GM18505 (cell line): ENCODE measurements at regions not wholly inside any gene's neighbourhood (a gene's known extent, or its start where the extent isn't known, plus 50 kb on each side); places are given as distances from the start of the nearest gene placed in this dataset.

ENCODE experiments used
- ATAC-seq: cut with Tn5 transposase; IDR thresholded peaks from one replicate; pipeline ENCODE4 v1.9.1; 2021; ENCODE audit not compliant: unreplicated experiment
- POLR2A ChIP-seq: IDR thresholded peaks from 4 replicates; pipeline ENCODE4 v1.6.1; 2011; ENCODE audit warnings: borderline replicate concordance; ENCODE audit not compliant: insufficient read depth, insufficient read length; ENCODE audit errors: extremely low read depth

GRCh38 chr21:26784974-26785373 is 60.2 kb downstream of the ADAMTS1 start:
- TF ChIP-seq POLR2A = no peak
- ATAC-seq = no peak

DNA sequence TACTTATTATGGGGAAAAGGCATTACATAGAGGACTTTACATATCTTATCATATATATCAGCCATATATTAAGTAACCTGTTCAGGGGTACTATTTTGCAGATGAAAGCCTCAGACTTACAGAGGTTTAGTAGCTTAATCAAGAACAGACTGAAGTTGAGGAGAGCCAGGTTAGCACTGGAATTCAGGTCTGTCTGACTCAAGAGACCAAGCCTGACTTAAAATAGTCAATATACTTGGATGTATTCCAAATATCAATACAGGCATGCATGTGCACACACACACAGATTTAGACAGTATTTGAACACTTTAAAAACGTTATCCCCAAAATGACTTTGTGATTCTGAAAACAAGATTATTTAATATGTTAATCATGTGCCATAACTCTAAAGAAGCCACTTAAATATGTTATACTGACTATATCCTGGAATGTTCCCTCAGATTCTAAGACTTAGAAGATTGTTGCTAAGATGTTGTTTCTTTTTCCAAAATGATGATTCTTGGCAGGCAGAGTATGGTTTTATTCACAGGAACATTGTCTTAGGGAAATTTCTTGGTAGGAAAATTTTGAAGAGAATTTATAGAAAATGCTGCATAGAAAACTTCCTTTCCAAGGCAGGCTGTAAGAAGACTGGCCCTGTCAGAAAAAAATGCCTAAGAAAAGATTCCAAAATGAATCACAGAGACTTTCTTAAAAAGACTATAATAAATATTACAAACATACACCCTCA is 61.6 kb downstream of the ADAMTS1 start:
- ATAC-seq = no peak
- no peak for TF ChIP-seq POLR2A

- TF ChIP-seq POLR2A = no peak
These were observed 62.5 kb downstream of the ADAMTS1 start for GRCh38 chr21:26782747-26783146.

GRCh38 chr21:26782331-26782730 is 62.9 kb downstream of the ADAMTS1 start:
- no peak for ATAC-seq
- no peak for TF ChIP-seq POLR2A

More at GRCh38 chr21:26782747-26783146, 62.5 kb downstream of the ADAMTS1 start:
- ATAC-seq = no peak

GRCh38 chr21:26781331-26781730 is 63.9 kb downstream of the ADAMTS1 start:
- no peak for ATAC-seq
- TF ChIP-seq POLR2A = no peak

DNA sequence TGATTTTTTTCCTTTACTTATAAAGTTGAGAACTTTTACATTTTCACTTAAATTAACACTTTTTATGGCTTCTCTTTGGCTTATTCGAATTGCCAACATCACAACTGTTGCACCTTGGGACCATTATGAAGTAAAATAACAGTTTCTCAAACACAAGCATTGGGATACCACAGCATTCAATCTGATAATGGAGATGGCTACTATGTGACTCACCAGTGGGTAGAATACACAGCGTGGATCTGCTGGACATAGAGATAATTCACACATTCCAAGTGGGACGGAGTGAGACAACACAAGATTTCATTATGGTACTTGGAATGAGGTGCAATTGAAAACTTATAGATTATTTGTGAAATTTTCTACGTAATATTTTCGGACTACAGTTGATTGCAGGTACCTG is 68.0 kb downstream of the ADAMTS1 start:
- TF ChIP-seq POLR2A = no peak
- ATAC-seq = no peak

DNA sequence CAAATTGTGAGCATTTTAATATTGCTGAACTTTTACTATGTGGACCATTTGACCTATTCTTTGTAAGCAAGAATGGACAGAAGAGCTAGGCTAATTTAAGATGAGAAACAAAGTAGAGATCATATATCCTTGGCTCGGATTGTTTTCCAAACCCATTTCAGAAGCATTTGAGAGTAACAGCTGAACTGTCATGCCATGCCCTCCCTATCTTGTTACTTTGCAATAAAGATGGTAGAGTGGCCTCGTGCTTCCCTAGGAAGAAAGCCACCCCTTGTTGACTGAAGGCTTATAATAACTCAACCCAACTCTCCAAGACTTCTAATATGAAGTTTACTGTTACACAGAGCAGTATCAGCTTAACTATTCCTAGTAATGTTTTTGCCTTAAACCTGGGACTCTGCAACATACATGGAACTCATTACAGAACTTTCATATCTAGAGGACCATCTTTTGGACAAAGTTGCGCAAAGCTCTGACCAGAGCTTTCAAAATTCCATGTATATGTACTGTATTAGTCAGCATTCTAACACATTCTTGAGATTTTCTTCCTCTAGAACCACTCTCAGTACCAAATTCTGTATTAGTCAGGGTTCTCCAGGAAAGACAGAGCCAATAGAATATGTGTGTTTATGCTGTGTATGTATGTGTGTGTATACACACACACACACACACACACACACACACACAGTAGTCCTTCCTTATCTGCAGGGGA is 68.7 kb downstream of the ADAMTS1 start:
- no peak for ATAC-seq
- TF ChIP-seq POLR2A = no peak

- no peak for ATAC-seq
- no peak for TF ChIP-seq POLR2A
These were observed 72.2 kb downstream of the ADAMTS1 start for GRCh38 chr21:26773058-26773457.

DNA sequence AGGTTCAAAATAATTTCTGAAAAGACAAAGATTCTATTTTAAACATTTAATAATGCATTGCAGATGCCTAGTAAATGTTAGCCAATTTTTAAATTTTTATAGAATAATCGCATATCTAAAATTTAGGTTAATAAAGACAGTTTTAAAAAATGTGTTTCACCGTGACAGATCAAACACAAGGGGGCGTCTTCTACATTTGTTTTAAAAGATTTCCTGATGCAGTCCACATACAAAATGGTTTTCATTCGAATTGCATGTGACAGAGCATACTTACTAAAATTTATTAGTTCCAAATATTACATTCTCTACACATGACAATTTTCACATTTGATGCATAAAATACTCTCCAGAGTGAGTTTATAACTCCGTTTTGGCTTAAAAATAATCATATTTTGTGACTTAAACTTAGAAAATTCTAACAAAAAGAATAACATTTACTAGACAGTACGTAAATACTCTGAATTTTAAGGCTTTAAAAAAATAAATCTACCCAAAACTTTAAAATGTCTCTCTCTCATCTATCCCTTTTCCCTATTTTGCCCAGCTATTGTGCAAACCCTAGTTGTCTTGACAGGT is 75.5 kb downstream of the ADAMTS1 start:
- no peak for TF ChIP-seq POLR2A
- no peak for ATAC-seq

DNA sequence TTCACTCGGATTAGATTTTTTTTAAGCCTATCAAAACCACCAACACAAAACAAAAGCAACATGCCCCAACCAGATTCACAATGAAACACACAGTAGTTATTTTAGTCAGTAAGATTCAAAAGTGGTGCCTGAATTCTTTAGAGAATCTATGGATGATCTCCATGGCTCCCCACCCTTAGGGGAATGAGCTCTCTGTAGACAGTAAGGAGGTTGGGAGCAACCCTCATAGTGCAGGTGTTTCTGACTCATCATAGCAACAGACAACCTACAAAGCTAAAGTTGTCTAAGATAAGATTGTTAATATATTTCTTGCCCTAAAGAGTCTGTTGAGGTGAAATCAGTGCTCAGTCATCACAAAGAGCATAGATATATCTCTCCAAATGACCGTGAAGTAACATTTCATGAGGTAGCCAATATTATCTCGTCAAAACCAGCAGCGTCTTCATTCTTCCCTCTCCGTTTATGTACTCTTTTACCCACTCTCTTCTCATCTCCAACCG is 78.3 kb downstream of the ADAMTS1 start:
- no peak for TF ChIP-seq POLR2A
- ATAC-seq = no peak

DNA sequence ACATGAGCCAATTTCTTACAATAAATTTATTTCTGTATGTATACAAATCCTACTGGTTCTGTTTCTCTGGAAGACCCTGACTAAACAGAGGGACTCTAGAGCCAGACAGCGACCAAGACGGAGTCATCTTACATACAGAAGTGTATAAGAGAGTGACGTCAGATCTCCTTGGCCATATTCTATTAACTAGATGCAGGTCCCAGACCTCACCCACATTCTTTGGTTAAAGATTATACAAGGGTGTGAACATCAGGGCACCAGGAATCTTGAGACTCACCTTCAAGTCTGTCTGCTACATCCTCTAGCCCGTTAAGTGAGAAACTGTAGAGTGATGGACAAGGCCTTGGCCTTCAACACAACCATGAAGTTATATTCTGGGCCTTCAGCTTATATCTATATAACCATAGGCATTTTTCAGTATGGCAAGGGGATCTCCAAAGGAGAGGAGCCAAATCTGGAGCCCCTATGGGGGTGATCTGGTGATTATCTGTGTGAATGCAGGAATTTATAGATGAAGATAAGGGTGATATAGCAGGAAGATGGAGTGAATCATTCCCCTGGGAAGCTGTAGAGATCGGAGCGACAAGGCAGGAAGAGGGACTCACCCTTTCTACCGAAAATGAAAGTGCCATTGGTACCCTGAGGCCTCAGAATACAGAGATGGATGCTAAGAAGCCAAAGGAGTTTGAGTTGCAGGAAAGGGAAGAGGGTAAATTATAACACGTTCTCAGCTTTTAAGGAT is 83.9 kb downstream of the ADAMTS1 start:
- ATAC-seq = no peak
- TF ChIP-seq POLR2A = no peak

GRCh38 chr21:26759731-26760130 is 85.5 kb downstream of the ADAMTS1 start:
- ATAC-seq = no peak
- TF ChIP-seq POLR2A = no peak
